HG03039 (cell line): ENCODE measurements at regions not wholly inside any gene's neighbourhood (a gene's known extent, or its start where the extent isn't known, plus 50 kb on each side); places are given as distances from the start of the nearest gene placed in this dataset.

ENCODE experiments used
- ATAC-seq: cut with Tn5 transposase; IDR thresholded peaks from one replicate; pipeline ENCODE4 v1.9.1; 2021; ENCODE audit warnings: mild to moderate bottlenecking, moderate library complexity; ENCODE audit not compliant: unreplicated experiment

GRCh38 chr4:132991111-132991510 lies 158.0 kb upstream of the PCDH10 start:
- no peak for ATAC-seq

GRCh38 chr4:132992686-132993085 lies 156.4 kb upstream of the PCDH10 start:
- no peak for ATAC-seq

GRCh38 chr4:132998585-132999230 lies 150.4 kb upstream of the PCDH10 start:
- no peak for ATAC-seq

- no peak for ATAC-seq
Observed at GRCh38 chr4:133000012-133000411, 149.1 kb upstream of the PCDH10 start.

- ATAC-seq = no peak
Observed at GRCh38 chr4:133003169-133003568, 145.9 kb upstream of the PCDH10 start.

- ATAC-seq = no peak
Observed at GRCh38 chr4:133014473-133015135, 134.5 kb upstream of the PCDH10 start.

- no peak for ATAC-seq
Observed at GRCh38 chr4:133045288-133045687, 103.8 kb upstream of the PCDH10 start.

- ATAC-seq = no peak
Observed at GRCh38 chr4:133046156-133046555, 102.9 kb upstream of the PCDH10 start.

- ATAC-seq = no peak
Observed at GRCh38 chr4:133058701-133059100, 90.4 kb upstream of the PCDH10 start.

- ATAC-seq = no peak
Observed at GRCh38 chr4:133059117-133059516, 90.0 kb upstream of the PCDH10 start.

- ATAC-seq = no peak
Observed at GRCh38 chr4:133062851-133063250, 86.2 kb upstream of the PCDH10 start.

GRCh38 chr4:133068083-133068482 lies 81.0 kb upstream of the PCDH10 start:
- no peak for ATAC-seq

- ATAC-seq = no peak
Observed at GRCh38 chr4:133081246-133081645, 67.8 kb upstream of the PCDH10 start.

GRCh38 chr4:133084421-133084820 lies 64.7 kb upstream of the PCDH10 start:
- ATAC-seq = no peak

GRCh38 chr4:133095591-133095990 lies 53.5 kb upstream of the PCDH10 start:
- no peak for ATAC-seq

GRCh38 chr4:133096972-133097371 lies 52.1 kb upstream of the PCDH10 start:
- ATAC-seq = no peak
